PC-3 (cell line): ENCODE measurements at regions not wholly inside any gene's neighbourhood (a gene's known extent, or its start where the extent isn't known, plus 50 kb on each side); places are given as distances from the start of the nearest gene placed in this dataset.

Experiments
- CTCF ChIP-seq: fragments of 300-600 bp; sonication (generic); conservative IDR thresholded peaks from 2 replicates; pipeline ENCODE4 v1.5.1; 2017; ENCODE audit warnings: antibody characterized with exemption, low read depth, mild to moderate bottlenecking, low read length
- EZH2phosphoT487 ChIP-seq: fragments of 300-600 bp; sonication (generic); IDR thresholded peaks from 2 replicates; pipeline ENCODE4 v1.6.1; 2018; ENCODE audit warnings: mild to moderate bottlenecking, antibody characterized with exemption, low read length, borderline replicate concordance

DNA sequence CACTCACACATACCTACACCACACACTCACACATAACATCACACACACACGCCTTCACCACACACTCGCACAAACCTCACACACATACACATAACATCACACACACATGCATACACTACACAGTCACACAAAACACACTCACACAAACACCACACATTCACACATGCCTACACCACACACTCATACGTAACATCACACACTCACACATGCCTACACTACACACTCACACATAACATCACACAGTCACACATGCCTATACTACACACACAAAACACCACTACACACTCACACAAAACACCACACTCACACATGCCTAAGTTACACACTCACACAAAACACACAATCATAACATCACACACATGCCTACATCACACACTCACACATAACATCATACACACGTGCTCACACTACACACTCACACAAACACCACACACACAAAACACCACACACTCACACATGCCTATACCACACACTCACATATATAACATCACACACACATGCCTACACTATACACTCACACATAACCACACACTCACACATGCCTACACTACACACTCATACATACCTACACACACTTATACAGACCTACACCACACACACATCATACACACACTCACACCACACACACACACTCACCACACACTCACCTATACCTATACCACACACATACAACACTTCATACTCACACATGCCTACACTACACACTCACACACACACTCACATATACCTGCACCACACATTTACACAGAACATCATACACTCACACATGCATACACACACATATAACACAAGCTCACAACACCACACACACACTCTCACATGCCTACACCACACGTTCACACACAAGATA, 383.5 kb downstream of the C6orf118 start:
- no peak for TF ChIP-seq CTCF
- no peak for TF ChIP-seq EZH2phosphoT487
